H9 (cell line): ENCODE measurements at regions not wholly inside any gene's neighbourhood (a gene's known extent, or its start where the extent isn't known, plus 50 kb on each side); places are given as distances from the start of the nearest gene placed in this dataset.

Experiments used
- DNase-seq: peaks from one replicate; pipeline ENCODE4 v3.0.0-alpha.2; 2017
- H2AFZ ChIP-seq: one replicate; pipeline ENCODE4 v1.6.1; 2013; ENCODE audit warnings: mild to moderate bottlenecking, low read length, control low read depth, moderate library complexity
- H2AK5ac ChIP-seq: 2 replicates; pipeline ENCODE4 v1.6.1; 2013; ENCODE audit warnings: low read length, control low read depth, mixed read lengths; ENCODE audit not compliant: insufficient read length
- H2BK120ac ChIP-seq: one replicate; pipeline ENCODE4 v1.6.1; 2013; ENCODE audit warnings: low read depth, mild to moderate bottlenecking, low read length, control low read depth, inconsistent platforms; ENCODE audit not compliant: poor library complexity, severe bottlenecking
- H2BK12ac ChIP-seq: 2 replicates; pipeline ENCODE4 v1.6.1; 2013; ENCODE audit warnings: low read length, control low read depth, mixed read lengths, low read depth; ENCODE audit not compliant: insufficient read length
- H2BK15ac ChIP-seq: 2 replicates; pipeline ENCODE4 v1.6.1; 2013; ENCODE audit warnings: low read depth, low read length, control low read depth
- H2BK20ac ChIP-seq: one replicate; pipeline ENCODE4 v1.6.1; 2013; ENCODE audit warnings: low read depth, mild to moderate bottlenecking, low read length, control low read depth, inconsistent platforms; ENCODE audit not compliant: poor library complexity, severe bottlenecking
- H2BK5ac ChIP-seq: 2 replicates; pipeline ENCODE4 v1.6.1; 2013; ENCODE audit warnings: low read length, control low read depth, mixed read lengths; ENCODE audit not compliant: insufficient read length
- H3K14ac ChIP-seq: 2 replicates; pipeline ENCODE4 v1.6.1; 2013; ENCODE audit warnings: low read length, control low read depth; ENCODE audit not compliant: insufficient read depth
- H3K18ac ChIP-seq: 2 replicates; pipeline ENCODE4 v1.6.1; 2013; ENCODE audit warnings: low read depth, mild to moderate bottlenecking, mixed read lengths, low read length, control low read depth; ENCODE audit not compliant: insufficient read length
- H3K23ac ChIP-seq: 2 replicates; pipeline ENCODE4 v1.6.1; 2013; ENCODE audit warnings: low read length, control low read depth, mixed read lengths, low read depth; ENCODE audit not compliant: insufficient read length
- H3K23me2 ChIP-seq: 2 replicates; pipeline ENCODE4 v1.6.1; 2013; ENCODE audit warnings: low read depth, mild to moderate bottlenecking, mixed read lengths, low read length, control low read depth; ENCODE audit not compliant: insufficient read length, poor library complexity, severe bottlenecking
- H3K27ac ChIP-seq: 2 replicates; pipeline ENCODE4 v1.5.1; 2013; ENCODE audit warnings: low read length, control low read depth, mixed read lengths, low read depth; ENCODE audit not compliant: insufficient read length
- H3K27me3 ChIP-seq: 2 replicates; pipeline ENCODE4 v1.6.1; 2013; ENCODE audit warnings: low read length, control low read depth, inconsistent platforms; ENCODE audit not compliant: insufficient read depth
- H3K4ac ChIP-seq: 2 replicates; pipeline ENCODE4 v1.6.1; 2013; ENCODE audit warnings: low read depth, mild to moderate bottlenecking, control low read depth, inconsistent platforms, low read length, moderate library complexity
- H3K4me1 ChIP-seq: 2 replicates; pipeline ENCODE4 v1.6.1; 2013; ENCODE audit warnings: low read length, control low read depth, inconsistent platforms; ENCODE audit not compliant: insufficient read depth
- H3K4me2 ChIP-seq: 2 replicates; pipeline ENCODE4 v1.6.1; 2013; ENCODE audit warnings: low read length, control low read depth, mixed read lengths; ENCODE audit not compliant: insufficient read length, insufficient read depth
- H3K56ac ChIP-seq: 2 replicates; pipeline ENCODE4 v1.6.1; 2013; ENCODE audit warnings: low read depth, mild to moderate bottlenecking, mixed read lengths, low read length, control low read depth; ENCODE audit not compliant: insufficient read length
- H3K79me1 ChIP-seq: 2 replicates; pipeline ENCODE4 v1.6.1; 2013; ENCODE audit warnings: low read depth, mild to moderate bottlenecking, moderate library complexity, low read length, control low read depth, inconsistent platforms; ENCODE audit not compliant: insufficient read depth, poor library complexity, severe bottlenecking
- H3K79me2 ChIP-seq: 2 replicates; pipeline ENCODE4 v1.6.1; 2013; ENCODE audit warnings: low read length, control low read depth, inconsistent platforms; ENCODE audit not compliant: insufficient read depth
- H3K9ac ChIP-seq: 2 replicates; pipeline ENCODE4 v1.6.1; 2013; ENCODE audit warnings: low read length, control low read depth, mixed read lengths; ENCODE audit not compliant: insufficient read length; ENCODE audit errors: extremely low read depth
- H3K9me3 ChIP-seq: one replicate; pipeline ENCODE4 v1.6.1; 2013; ENCODE audit warnings: low read depth, low read length, inconsistent platforms; ENCODE audit not compliant: control insufficient read depth
- H3T11ph ChIP-seq: one replicate; pipeline ENCODE4 v1.6.1; 2013; ENCODE audit warnings: mild to moderate bottlenecking, low read length, control low read depth, inconsistent platforms
- H4K20me1 ChIP-seq: one replicate; pipeline ENCODE4 v1.6.1; 2013; ENCODE audit not compliant: control insufficient read depth, insufficient read length, insufficient read depth
- H4K5ac ChIP-seq: 2 replicates; pipeline ENCODE4 v1.6.1; 2013; ENCODE audit warnings: low read depth, mild to moderate bottlenecking, mixed read lengths, low read length, control low read depth; ENCODE audit not compliant: insufficient read length
- H4K8ac ChIP-seq: replicated peaks from 2 replicates; pipeline ENCODE4 v1.6.1; 2013; ENCODE audit warnings: low read length, control low read depth, mixed read lengths, low read depth; ENCODE audit not compliant: insufficient read length
- H4K91ac ChIP-seq: 2 replicates; pipeline ENCODE4 v1.6.1; 2013; ENCODE audit warnings: low read depth, mild to moderate bottlenecking, moderate library complexity, mixed read lengths, low read length, control low read depth; ENCODE audit not compliant: insufficient read length
- H3K27ac Mint-ChIP-seq, 3 experiments: 2 replicates in 2 of 3; 3 replicates in 1 of 3; pipeline ENCODE4 v1.8.0; 2020 to 2021; ENCODE audit warnings: mixed read lengths in 3 of 3, mild to moderate bottlenecking in 1 of 3, moderate library complexity in 1 of 3
- H3K27me3 Mint-ChIP-seq: 2 replicates; pipeline ENCODE4 v1.8.0; 2021; ENCODE audit warnings: low read depth, mild to moderate bottlenecking, moderate library complexity, mixed read lengths
- H3K36me3 Mint-ChIP-seq, 3 experiments: 2 replicates in 2 of 3; 3 replicates in 1 of 3; pipeline ENCODE4 v1.8.0; 2020 to 2021; ENCODE audit warnings: low read depth in 3 of 3, mixed read lengths in 3 of 3; ENCODE audit not compliant: insufficient read depth in 1 of 3
- H3K4me1 Mint-ChIP-seq, 2 experiments: 2 replicates each; pipeline ENCODE4 v1.8.0; 2020; ENCODE audit warnings: mixed read lengths in 2 of 2
- H3K4me3 Mint-ChIP-seq, 2 experiments: 2 replicates in 1 of 2; 3 replicates in 1 of 2; pipeline ENCODE4 v1.8.0; 2020 to 2021; ENCODE audit warnings: mild to moderate bottlenecking in 2 of 2, mixed read lengths in 2 of 2, moderate library complexity in 1 of 2
- H3K9me3 Mint-ChIP-seq, 2 experiments: 2 replicates in 1 of 2; 3 replicates in 1 of 2; pipeline ENCODE4 v1.8.0; 2020; ENCODE audit warnings: mild to moderate bottlenecking in 2 of 2, mixed read lengths in 2 of 2, moderate library complexity in 1 of 2
- WGBS: extraction: QIAGEN DNeasy Blood & Tissue Kit; methylation state at CpG from one replicate; pipeline ENCODE4 v1.1.7; 2013; ENCODE audit warnings: missing lambda C conversion rate, low lambda C conversion rate, mixed read lengths; ENCODE audit not compliant: insufficient read length; ENCODE audit errors: extremely low coverage; 5-methylcytosine and 5-hydroxymethylcytosine counted together
- TF ChIP-seq, protein P1 (sequence below): fragments of 200-600 bp; sonication (generic); conservative IDR thresholded peaks from 3 replicates; pipeline ENCODE4 v1.8.0; 2021; ENCODE audit warnings: antibody characterized with exemption, mild to moderate bottlenecking

DNA sequence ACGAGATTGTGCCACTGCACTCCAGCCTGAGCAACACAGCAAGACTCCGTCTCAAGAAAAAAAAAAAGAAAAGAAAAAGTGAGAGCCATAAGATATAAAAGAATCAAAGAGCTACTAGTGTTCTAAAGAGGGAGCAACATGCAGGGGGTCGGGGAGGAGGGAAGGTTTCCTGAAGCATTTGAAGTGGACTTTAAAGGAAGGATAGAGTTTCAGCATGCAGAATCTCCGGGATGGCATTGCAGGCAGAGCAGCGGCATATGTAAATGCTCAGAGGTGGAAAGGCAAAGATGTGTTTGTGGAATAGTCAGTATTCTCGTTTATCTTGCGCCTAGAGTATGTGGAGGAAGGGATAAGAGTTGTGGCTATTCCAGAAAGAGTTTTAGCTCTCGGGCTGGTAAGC is 447.6 kb upstream of the NFE2L3 start:
- Histone ChIP-seq H3K79me1 (no peaks in the 10 kb centered on the region), H3T11ph (no peak overlapping the region), H4K91ac (no peak overlapping the region), H3K14ac (no peak overlapping the region), H2BK15ac (no peak overlapping the region), H3K9me3 (peaks cover 5% of the 10 kb centered on the region), H2BK5ac (no peak overlapping the region), H3K4me1 (no peaks in the 10 kb centered on the region), H3K23me2 (no peaks in the 10 kb centered on the region), H2BK12ac (no peak overlapping the region), H3K27me3 (no peaks in the 10 kb centered on the region), H3K9ac (no peak overlapping the region), H4K8ac (no peak overlapping the region), H3K56ac (no peak overlapping the region), H3K79me2 (no peaks in the 10 kb centered on the region), H3K27ac (no peak overlapping the region), H2AK5ac (no peak overlapping the region), H3K4me2 (no peak overlapping the region), H4K20me1 (no peaks in the 10 kb centered on the region), H3K4ac (no peak overlapping the region), H3K23ac (no peak overlapping the region), H3K18ac (no peak overlapping the region), H2AFZ (no peak overlapping the region), H2BK20ac (no peak overlapping the region), H2BK120ac (no peak overlapping the region), H4K5ac (no peak overlapping the region)
- no peak for DNase-seq
- Mint-ChIP-seq H3K9me3 (peaks cover 14 to 17% of the 10 kb centered on the region in 2 experiments), H3K4me1 (peaks cover 11 to 18% of the 10 kb centered on the region in 2 experiments), H3K27me3 (peaks cover 2% of the 10 kb centered on the region; the same call in 1 of the 2 replicates), H3K4me3 (no peak overlapping the region), H3K27ac (peak overlapping the region in 1 of 3 experiments; percentile 13; a peak in 1 of 7 replicates), H3K36me3 (peaks cover 6 to 8% (median 6%) of the 10 kb centered on the region in 3 experiments; a peak in 3 of 7 replicates)
- TF ChIP-seq, protein P1, sequence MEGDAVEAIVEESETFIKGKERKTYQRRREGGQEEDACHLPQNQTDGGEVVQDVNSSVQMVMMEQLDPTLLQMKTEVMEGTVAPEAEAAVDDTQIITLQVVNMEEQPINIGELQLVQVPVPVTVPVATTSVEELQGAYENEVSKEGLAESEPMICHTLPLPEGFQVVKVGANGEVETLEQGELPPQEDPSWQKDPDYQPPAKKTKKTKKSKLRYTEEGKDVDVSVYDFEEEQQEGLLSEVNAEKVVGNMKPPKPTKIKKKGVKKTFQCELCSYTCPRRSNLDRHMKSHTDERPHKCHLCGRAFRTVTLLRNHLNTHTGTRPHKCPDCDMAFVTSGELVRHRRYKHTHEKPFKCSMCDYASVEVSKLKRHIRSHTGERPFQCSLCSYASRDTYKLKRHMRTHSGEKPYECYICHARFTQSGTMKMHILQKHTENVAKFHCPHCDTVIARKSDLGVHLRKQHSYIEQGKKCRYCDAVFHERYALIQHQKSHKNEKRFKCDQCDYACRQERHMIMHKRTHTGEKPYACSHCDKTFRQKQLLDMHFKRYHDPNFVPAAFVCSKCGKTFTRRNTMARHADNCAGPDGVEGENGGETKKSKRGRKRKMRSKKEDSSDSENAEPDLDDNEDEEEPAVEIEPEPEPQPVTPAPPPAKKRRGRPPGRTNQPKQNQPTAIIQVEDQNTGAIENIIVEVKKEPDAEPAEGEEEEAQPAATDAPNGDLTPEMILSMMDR, result no peak
- WGBS, result no CpG with 5 or more reads among the region's 8 CpGs
